GM12872 (cell line): ENCODE measurements at regions not wholly inside any gene's neighbourhood (a gene's known extent, or its start where the extent isn't known, plus 50 kb on each side); places are given as distances from the start of the nearest gene placed in this dataset.

ENCODE experiments used
- TF ChIP-seq, protein P1 (sequence below): IDR thresholded peaks from 3 replicates; pipeline ENCODE4 v1.5.1; 2011; ENCODE audit warnings: low read depth, mild to moderate bottlenecking, low read length, moderate library complexity; ENCODE audit not compliant: insufficient read depth

DNA sequence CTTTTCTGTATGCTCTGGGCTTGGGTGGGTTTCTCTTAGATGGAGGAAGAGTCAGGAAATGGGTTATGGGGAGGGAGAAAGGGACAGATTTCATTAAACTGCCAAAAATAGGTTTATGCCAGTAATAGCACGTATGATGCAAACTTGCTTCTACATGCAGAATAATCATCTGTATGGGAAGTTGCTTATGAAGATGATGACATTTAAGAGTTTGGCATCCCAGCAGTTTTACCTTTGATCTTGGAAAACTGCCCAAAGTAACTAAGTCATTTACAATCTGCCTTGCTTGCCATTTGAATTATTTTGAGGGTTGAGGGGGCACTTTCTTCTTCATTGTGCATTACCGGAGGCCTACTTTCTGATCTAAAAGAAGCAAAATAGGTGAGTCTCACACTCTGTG, 282.9 kb upstream of the ANKRD55 start:
- TF ChIP-seq, protein P1, sequence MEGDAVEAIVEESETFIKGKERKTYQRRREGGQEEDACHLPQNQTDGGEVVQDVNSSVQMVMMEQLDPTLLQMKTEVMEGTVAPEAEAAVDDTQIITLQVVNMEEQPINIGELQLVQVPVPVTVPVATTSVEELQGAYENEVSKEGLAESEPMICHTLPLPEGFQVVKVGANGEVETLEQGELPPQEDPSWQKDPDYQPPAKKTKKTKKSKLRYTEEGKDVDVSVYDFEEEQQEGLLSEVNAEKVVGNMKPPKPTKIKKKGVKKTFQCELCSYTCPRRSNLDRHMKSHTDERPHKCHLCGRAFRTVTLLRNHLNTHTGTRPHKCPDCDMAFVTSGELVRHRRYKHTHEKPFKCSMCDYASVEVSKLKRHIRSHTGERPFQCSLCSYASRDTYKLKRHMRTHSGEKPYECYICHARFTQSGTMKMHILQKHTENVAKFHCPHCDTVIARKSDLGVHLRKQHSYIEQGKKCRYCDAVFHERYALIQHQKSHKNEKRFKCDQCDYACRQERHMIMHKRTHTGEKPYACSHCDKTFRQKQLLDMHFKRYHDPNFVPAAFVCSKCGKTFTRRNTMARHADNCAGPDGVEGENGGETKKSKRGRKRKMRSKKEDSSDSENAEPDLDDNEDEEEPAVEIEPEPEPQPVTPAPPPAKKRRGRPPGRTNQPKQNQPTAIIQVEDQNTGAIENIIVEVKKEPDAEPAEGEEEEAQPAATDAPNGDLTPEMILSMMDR = no peak

DNA sequence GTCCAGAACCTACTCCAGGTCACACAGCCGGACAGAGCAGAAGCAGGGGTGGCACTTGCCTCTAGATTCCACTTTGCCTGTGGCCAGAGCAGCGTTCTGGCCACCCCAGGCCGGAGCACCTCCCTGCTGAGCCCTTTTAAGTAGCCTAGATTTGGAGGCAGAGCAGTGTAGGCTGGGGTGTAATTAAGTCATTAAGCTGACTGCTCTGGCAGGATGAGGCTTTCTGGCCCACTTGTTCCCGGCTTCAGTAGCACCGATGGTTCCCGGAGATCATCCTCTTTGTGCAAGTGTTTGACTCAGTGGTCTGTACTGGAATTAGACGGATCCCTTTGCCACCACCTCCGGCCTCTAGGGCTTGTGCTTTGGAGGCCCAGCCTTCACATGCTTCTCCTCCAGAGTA, 281.9 kb upstream of the ANKRD55 start:
- TF ChIP-seq, protein P1 = no peak

DNA sequence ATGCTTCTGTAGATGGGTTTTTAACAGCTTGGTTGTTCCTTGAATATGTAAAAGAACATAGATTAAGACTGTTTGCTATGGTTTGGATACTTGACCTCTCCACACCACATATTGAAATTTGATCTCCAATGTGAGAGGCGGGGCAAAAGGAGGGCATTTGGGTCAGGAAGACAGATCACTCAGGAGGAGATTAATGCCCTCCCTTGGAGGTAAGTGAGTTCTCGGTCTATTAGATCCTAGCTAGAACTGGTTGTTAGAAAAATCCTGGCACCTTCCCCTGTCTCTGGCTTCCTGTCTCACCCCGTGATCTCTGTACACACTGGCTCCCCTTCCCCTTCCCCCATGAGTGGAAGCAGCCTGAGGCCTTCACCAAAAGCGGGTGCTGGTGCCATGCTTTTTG, 281.1 kb upstream of the ANKRD55 start:
- TF ChIP-seq, protein P1 = no peak

GRCh38 chr5:56513141-56513540, 280.0 kb upstream of the ANKRD55 start:
- TF ChIP-seq, protein P1 = no peak

DNA sequence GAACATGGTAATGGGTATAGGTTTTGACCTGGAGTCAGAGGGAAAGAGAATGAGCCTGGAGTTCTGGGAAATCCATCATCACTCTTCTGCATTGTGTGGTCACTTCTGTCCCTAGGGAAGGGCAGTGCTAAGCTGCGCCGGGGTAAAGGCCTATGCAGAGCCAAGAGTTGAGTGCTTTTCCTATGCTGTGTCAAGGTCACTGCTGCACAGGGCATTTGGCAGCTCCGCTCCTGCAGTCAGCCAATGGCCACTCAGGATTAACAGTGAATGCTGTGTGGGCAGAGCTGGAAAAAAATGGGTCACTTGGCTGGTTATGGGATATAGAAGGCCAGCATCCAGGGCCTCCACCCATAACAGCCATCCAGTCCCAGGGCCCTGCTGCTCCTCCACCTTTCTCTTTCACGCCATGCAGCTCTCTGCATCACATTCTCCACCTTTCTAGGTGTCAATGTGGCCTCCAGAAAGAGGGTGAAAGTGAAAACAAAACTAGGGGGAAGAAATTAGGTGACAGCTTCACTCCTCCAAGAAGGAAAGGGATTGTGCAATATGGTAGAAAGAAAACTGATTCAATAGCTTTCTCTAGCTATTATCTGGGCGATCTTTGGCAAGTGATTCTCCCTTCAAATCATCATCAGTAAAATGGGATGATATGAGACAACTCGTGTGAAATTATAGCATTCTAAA, 279.3 kb upstream of the ANKRD55 start:
- TF ChIP-seq, protein P1 = no peak

DNA sequence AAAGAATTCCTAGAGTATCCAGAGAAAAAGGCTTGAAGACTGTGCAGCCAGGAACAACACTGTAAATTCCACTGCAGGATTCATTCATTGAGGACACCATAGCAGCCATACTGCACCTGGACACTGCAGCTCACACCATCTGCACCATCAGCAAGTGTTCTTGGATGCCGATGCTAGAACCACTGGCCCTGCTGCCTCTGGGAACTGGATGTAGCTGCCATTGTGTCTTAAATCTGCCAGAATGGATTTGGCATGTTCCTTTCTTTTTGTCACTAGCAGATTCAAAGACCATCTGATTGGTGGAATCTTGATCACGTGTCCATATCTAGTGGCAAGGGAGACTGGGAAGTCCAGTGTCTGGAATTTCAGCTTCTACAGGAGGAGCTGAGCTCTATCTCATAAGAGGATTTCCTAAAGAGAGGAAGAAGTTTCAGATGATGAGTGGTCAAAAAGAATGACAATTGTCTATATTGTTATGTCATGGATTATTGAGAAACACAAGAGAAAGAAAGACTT, 278.3 kb upstream of the ANKRD55 start:
- TF ChIP-seq, protein P1 = no peak

GRCh38 chr5:56508249-56508648, 275.1 kb upstream of the ANKRD55 start:
- TF ChIP-seq, protein P1 = no peak
